Fibroblast of skin of left quadriceps (primary cell): ENCODE measurements at regions not wholly inside any gene's neighbourhood (a gene's known extent, or its start where the extent isn't known, plus 50 kb on each side); places are given as distances from the start of the nearest gene placed in this dataset.
"Not testable (repeated sequence)": the region's sequence is repeated elsewhere in the genome, so short reads cannot be mapped to it uniquely, and the experiment has no call there.

Source experiments
- DNase-seq, 2 experiments: peaks; one replicate each; pipeline ENCODE4 v3.0.0-alpha.2; 2013; ENCODE audit warnings: low read depth in 2 of 2

DNA sequence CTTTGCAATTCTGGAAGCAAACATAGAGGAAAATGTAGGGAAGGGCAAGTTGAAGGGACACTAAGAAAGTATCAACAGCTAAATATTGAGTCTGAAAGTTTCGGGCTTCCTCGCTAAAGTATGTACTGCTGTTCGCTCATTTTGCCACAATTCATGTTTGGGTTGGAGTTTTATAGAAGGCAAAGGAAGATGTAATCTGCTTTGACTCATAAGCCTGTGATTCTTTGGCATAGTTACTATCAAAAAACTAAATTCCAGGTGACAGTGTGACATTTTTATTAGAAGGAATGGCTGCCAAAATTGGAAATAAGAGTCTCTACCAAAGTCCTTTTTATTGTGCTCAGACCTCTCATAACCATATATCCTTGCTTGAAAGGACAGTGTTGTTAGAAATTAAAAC lies 336.7 kb upstream of the ADGRL3 start:
- no peak for DNase-seq

DNA sequence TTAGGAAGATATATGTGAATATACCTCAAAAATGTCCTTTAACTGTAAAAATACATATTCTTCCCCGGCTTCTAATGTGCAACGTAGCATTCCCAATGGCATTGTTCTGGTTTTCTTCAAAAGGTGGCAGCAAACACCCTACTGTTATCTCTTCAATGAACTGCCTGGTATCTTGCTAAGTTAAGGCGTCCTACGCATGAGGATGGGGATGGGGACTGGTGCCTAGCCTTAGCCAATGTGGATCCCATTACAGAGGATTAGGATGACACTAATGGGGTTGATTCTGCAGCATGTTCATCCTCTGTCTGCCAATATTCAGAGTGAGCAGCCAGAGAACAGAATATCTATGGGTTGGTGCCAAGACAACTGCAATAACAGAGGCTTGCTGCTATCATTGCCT lies 334.9 kb upstream of the ADGRL3 start:
- DNase-seq: peak in 1 of 2 experiments; percentile 5

DNA sequence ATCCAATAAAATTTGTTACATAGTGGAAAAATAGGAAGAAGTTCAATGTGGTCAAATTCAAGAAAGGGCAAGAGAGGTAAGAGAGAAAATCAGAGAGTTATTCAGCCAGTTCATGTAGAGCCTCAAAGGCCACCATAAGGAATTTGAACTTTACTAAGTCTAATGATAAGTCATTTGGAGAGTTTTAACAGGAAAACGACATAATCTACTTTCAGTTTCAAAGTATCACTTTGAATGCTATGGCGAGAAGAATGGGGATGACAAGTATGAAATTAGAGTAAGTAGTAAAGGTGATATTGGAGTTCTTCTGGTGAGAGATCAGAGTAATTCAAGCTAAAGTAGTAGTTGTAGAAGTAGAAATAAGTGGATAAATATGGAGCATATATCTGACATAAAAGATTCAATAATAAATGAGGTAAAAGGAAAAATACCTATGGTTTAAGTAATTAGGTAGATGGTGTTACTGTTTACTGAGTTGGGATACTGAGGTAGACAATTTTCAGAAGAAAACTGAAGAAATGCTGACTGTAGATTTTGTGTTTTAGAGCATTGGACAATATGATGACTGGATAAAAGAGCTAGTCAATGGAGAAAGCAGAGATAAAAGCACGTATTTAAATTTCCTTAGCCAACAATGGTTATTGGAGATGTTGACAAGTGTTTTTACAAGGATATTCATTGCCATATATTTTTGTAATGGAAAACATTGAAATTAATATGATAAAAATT lies 331.7 kb upstream of the ADGRL3 start:
- no peak for DNase-seq

DNA sequence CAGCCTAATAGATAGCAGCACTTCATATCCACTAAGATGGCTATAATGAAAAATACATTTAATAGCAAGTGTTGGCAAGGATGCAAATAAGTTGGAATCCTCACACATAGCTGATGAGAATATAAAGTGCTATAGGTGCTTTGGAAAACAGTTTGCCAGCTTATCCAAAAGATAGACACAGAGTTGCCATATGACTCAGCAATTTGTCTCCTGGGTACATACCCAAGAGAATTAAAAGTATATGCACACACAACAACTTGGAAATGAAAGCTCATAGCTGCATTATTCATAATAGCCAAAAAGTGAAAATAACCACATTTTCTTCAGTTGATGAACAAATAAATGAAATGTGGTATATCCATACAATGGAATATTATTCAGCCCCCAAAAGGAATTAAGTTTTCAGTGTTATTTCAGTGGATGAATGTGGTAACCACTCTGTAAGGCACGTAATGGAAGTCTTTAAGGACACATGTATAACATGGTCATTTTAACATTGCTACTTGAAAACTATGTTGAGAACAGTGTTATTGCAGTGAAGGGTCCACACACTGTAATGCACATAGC lies 320.9 kb upstream of the ADGRL3 start:
- no peak for DNase-seq

DNA sequence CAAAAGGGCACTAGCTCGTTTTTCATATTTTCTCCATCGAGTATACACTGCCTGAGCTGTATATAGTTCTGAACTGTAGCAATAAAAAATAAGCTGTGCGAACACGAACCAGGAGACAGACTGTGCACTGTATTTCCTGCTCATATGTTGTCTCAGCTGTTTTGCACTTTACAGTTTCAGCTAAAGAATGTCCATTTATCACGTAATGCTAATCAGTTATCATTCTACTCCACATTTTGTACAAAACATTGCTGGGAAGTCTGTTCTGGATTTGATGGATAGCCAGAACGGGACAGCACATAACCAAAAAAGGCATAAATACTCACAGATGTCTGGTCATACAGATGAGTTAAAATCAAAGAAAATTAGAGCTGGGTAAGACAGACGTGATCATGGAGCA lies 315.5 kb upstream of the ADGRL3 start:
- DNase-seq: peak; percentile 75 to 76

DNA sequence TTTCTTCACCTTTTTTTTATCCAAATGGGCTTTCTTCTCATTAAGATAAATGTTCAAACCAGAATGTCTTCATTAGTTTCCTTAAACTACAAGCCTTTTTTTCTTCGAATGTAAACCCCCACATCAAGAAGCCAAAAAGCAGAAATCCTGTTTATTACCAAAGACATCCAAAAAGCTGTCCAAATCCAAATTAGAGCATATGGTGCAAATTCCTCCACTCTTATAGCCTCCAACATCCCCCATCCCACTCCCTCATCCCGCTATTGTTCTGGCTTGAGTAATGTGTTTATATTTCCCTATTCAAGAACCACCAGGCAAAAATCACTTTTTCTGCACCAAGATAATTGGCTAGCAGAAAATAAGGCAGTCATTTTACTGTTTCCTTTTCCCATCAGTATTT lies 315.1 kb upstream of the ADGRL3 start:
- peak; percentile 44 to 45 for DNase-seq

DNA sequence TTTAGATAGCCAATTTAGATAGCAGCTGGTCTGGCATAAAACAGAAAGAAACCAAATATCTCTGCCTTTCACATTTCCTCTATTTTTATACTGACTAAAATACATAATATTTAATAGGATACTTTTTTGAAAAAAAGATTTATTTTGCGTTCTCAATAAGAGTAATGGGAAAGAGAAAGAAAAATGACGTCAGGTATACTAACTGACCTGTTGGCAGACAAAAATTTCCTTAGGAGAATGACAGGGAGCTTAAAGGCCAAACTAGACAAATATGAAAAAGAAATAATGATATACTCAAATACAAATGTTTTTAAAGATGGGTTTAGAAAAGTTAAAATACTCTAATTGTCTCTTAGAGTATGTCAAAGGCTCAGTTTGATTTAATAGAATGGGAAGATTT lies 309.4 kb upstream of the ADGRL3 start:
- no peak for DNase-seq

DNA sequence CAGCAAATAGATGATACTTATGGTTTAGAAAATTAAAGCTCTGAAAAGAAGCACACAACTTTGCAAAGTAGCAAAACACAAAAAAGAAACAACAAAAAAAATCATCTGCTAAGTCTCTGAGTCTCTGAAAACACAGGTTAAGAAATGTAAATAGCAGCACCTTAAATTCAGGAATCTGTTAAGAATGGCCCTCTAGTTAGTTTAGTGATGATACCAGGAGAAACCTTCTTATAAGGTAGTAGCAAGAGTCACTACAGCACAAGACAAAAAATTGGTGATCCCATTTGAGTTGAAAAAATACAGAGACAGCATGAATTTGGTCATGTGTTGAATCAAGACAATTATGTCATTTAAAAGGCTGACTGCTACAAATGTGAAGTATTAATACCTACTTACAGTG lies 308.2 kb upstream of the ADGRL3 start:
- no peak for DNase-seq

DNA sequence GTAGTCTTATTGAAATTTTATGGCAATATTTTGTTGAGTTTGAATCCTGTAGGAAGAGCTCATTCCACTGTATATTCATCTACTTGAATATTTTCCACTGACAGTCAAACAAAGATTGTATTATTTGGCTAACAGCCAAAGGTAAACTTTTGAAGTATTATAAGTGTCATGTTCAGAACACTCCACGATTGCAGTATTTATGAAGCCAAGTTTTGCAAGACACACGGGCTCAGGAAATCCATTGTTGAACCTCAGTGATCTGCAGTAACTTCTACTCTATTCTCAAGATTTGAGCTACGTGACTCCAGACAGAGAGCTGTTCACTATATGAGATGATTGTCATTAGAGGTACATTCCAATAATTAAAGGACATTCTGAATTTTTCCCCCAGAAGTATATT lies 302.7 kb upstream of the ADGRL3 start:
- DNase-seq: no peak

DNA sequence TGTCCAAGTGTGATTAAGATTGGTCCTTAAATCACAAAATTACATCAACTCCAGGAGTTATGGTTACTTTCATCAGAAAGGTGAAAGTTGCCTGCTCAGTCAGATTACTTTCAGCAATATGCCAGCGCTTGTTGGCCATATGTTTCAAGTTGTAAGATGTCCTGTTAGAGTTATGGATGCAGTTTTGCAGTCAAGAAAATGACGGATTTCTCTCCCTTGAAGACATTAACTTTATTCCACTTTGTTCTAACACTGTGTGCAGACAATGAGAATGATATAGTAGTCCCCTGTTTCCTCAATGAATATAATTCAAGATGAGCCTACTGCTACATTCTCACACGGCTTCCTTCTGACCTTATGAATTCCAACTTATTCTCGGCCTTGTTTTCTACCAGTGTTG lies 295.0 kb upstream of the ADGRL3 start:
- no peak for DNase-seq

DNA sequence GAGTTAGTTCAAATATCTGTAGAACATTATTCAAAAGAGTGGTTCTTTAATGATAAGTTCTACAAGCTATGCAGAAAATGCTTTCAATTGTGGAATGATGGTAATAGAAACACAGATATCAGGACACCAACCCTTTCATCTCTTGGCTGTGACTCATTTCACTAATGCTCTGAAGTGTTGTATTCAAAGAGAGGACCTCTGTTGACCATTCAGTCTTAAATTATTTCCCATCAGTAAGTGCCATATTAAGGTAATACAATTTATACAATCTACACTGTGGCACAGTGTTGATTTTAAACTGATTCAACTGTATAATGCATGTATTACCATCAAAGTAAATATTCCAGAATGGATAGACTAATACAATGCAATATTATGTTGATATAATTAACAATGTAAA lies 289.0 kb upstream of the ADGRL3 start:
- no peak for DNase-seq

DNA sequence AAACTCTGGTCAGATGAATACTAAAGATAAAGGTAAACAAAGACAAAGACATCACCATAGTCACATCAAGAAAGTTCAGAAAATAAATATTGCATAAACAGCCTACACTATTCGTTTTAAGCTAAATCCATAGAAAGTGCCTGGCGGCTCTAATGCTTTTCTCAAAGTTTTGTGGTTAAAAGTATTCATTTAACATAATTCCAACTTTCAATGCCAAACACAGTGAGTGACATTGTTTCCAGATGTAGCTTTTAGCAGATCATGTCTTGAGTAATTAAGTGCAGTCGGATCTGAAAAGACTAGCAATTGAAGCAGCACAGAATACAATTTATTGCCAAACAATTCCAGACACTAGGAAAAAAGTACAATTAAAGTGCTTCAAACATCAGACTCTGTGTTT lies 287.1 kb upstream of the ADGRL3 start:
- DNase-seq: peak; percentile 26

DNA sequence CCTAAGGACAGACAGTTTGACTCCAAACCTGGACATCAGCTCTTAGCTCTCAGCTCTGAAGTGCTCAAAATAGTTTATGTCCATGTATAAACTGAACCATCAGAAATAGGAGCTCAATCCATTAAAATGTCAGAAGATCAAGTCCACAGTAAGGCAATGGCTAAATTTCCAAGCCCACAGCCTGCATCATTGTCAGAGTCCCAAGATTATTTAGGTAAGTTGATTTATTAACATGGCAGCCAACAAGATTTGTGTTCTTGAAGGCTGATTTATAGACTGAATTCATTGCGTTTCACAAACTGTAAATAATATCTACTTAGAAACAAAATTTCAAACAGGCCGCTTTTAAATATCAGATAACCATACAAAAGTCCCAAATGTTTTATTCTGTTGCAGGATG lies 286.5 kb upstream of the ADGRL3 start:
- DNase-seq: no peak

DNA sequence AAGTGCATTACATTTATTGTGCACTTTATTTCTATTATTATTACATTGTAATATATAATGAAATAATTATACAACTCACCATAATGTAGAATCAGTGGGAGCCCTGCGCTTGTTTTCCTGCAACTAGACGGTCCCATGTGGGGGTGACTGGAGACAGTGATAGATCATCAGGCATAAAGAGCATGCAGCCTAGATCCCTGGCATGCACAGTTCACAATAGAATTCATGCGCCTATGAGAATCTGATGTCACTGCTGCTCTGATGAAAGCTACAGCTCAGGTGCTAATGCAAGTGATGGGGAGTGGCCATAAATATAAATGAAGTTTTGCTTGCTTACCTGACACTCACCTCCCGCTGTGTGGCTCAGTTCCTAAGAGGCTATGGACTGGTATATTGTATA lies 278.4 kb upstream of the ADGRL3 start:
- DNase-seq: not testable (repeated sequence)

DNA sequence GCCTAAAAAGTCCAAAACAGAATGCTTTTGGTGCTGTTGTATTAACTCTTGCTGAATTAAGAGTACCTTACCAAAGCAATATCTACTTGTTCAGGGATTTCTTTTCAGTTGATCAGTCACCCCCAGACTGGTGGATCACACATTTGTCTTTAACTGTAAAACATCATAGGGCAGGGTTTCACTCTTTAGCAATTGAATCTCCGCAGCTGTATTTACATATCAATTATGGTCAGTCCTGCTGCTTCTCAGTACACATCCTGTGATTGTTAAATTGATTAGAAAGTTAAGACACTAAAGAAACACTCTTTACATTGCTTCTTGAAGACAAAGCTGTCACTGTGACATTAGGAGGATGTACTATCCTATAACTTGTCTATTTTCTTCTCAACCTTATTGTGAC lies 277.1 kb upstream of the ADGRL3 start:
- no peak for DNase-seq

DNA sequence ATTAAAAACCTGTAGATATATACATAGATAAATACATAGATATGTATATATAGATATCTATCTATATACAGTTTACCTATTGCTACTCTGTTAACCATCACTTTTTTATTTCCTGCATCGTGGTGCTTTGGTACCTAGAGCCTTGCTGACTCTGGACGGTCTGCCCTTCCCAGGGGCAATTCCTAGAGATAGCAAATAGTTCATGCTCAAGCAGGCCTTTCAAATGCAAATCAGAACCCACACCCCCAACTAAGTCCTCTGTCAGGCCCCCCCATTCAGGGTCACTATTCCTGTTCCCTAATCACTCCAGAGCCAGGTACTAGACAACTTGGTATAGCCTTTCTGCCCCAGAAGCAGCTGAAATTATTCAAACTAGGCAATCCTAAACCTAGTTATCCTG lies 273.5 kb upstream of the ADGRL3 start:
- DNase-seq: no peak

DNA sequence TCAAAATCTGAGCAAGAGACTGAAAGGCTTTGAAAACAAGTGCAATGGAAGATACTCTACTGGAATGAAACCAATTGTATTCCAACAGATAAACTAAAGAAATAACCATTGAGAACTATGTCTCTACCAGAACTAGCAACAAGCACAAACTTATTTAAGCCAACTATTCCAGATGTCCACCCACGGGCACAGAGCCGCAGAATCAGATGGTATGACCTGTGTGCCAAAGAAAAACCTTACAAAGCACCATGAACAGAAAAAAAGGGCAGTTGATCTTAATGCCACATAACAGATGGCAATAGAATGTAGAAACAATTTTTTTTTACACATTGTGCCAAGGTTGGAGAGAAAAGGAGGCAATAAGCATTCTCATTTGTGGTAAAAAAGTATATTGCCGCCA lies 269.3 kb upstream of the ADGRL3 start:
- no peak for DNase-seq

DNA sequence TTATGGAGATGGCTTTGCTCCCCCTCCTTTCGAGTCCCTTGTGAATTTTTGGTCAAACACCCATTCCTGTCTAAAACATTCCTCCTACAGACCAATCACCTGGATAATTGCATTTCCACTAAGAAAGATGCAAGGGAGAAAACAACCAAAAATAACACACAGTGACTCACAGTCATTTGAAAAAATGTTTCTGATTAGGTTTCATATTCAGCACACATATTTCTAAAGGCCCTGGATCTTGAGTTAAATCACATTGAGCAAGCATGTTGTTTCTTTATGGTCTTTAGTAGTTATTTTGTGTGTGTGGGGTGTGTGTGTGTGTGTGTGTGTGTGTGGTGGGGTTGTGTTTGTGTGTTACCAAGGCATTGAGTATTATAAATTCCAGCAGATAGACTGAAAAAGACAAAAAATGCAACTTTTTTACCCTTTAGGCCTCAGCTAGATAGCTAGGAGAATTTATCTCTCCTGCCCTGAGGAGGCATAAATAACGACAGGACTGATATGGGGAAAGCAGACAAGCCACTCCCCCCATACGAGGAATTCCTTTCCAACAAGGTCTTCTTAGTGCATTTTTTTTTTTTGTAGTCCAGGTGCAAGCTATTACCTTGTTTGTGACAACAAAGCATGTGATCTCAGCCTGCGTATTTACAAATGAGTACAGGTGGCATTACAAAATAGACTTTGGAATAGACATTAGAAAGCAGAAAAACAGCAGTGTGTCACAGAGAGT lies 265.4 kb upstream of the ADGRL3 start:
- DNase-seq: no peak

DNA sequence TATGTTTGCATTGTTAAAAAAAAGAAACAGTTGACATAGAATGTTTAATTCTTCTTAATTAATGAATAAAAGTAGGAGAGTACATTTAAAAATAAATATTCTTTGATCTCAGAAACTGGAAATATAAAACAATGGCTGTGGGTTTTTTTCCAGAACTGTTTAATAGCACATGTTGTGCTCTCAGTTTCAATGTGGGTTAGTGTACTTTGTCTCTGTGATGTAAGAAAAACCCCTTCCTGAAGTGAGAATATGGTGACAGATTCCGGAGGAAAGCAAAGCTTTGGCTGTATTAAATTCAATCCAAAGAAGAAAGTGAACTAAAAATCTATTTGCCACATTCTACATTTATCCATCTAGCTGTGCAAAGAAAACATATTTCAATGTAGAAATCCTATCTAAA lies 261.9 kb upstream of the ADGRL3 start:
- no peak for DNase-seq

DNA sequence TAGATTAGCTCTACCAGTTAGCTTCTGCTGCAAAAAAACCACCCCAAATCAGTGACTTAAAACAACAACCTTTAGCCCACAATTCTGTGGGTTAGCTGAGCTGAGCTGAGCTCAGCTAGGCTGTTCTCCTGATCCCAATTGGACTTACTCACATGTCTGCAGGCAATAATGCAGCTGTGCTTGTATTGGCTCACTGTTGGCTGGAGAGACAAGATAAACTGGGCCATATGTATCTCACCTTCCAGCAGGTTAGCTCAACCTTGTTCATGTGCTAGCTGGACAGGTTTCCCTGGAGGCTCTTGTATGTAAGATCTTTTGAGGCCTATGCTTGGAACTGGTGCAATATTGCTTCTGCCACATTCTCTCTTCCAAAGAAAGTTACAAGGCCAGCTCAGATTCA lies 261.5 kb upstream of the ADGRL3 start:
- no peak for DNase-seq

DNA sequence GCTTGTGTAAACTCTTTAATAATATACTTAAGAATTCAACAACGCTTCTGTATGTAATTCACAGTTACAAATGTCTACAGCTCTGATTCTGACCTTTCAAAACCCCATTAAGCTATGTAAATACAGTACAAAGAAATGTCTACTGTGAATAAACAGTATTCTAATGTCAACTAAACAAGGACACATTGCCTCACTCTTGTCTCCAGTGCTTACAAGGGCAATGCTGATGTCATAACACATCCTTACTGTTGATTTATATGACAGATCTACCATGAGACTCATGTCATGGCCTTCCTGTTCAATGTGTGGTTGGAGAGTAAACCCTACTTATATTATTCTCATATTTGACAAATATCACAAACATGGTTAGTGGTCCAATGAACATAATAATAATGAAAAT lies 256.1 kb upstream of the ADGRL3 start:
- DNase-seq: no peak

DNA sequence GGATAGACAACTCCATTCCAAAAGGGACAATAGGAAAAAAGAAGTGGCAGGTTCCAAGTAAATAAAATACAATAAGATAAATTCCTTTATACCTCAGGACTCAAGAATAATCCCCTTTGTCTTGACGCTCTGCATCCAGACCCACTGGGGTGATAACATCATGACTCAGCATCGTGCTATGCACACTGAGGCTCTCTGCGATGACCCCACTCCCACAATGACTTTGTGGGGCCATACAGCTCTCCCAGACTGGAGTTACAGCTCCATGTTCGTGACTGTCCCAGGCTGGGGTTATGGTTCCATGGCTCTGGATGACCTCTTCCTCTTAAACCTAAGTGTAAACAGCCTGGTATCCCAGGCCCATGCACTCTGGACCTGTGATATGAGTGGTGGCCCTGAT lies 254.5 kb upstream of the ADGRL3 start:
- no peak for DNase-seq

DNA sequence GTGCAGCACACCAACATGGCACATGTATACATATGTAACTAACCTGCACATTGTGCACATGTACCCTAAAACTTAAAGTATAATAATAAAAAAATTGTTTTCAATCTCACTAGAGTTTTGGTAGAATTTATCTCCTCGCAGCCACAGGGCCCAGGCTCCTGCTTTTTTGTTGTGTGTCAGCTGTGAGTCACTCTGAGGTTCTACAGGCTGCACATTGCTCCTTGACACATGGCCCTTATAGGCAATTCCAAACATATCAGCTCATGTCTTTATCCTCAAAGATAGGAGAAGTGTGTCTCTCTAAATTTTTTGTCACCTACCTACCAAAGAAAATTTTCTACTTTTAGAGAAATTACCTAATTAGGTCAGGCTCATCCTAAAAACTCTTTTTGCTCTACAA lies 252.1 kb upstream of the ADGRL3 start:
- no peak for DNase-seq
